Fibroblast of skin of right biceps (primary cell): ENCODE measurements at regions not wholly inside any gene's neighbourhood (a gene's known extent, or its start where the extent isn't known, plus 50 kb on each side); places are given as distances from the start of the nearest gene placed in this dataset.
"Not testable (repeated sequence)": the region's sequence is repeated elsewhere in the genome, so short reads cannot be mapped to it uniquely, and the experiment has no call there.

Experiments used
- DNase-seq: peaks from one replicate; pipeline ENCODE4 v3.0.0-alpha.2; 2013

DNA sequence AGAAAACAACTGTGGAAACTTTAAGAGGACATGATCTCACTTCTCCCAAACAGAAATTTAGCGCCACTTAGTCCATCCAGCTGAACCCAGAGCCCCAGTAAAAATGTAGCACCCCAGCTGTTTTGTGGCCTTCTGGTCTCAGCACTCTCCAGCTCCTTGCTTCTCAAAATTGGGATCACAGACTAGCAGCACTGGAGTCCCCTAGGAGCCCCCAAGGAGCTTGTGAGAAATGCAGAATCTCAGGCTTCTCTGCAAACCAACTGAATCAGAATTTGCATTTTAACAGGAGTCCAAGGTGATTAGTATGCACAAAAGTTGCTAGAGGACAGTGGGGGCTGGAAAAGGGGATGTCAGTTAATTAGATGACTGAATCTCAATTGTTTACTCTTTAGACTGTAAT is 89.8 kb upstream of the FIBIN start:
- DNase-seq: no peak

DNA sequence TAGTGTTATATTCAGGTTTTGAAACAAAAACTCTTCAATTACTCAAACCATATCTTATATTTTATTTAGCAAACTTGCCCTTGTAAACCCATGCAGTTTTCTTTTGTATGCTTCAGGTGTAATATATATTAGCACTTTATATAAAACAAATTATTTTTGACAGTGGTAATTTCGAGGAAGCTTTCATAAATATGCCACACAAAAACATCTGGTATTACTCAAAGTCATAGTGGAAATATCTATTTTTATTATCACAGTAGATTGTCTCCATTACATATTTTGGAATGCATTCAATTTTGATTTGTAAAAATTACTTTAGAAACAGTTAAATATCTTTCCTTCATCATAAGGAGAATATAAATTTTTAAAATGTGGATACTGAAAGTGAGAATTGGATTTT is 89.1 kb upstream of the FIBIN start:
- no peak for DNase-seq

DNA sequence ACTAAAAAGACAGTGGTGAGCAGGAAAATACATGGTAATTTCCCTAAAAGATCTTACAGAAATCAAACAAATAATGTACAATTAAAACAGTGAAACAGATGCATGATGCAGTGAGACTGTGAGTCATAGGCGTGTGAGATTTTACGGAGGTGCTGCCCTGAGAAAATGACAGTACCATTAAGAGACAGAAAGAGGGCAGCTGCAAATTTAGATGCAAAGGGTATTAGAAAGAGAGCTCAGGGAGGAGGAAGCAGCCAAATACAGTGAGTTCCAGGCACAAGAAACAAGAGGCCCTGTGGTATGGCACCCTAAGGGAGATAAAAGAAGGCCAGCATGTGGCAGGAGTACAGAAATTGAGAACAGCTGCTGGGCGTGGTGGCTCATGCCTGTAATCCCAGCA is 88.5 kb upstream of the FIBIN start:
- peak; percentile 52 for DNase-seq

DNA sequence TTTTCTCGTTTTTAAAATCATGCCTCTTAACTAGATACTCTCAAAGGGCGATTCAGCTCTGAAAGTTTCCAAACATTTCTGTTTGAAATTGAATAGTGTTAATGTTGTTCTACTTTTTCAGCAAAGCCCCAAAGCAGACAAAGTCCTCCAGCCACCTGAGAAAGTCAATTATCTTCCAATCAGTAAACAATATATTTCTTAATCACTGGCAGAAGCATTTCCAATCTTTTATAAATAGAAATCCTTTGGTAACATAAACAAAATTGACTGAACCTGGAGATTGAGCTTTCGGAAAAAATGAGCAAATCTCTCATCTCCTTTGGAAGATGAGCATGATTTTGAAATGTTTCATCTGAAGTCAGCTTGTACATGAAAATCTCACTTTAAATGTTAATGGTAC is 84.4 kb upstream of the FIBIN start:
- no peak for DNase-seq

DNA sequence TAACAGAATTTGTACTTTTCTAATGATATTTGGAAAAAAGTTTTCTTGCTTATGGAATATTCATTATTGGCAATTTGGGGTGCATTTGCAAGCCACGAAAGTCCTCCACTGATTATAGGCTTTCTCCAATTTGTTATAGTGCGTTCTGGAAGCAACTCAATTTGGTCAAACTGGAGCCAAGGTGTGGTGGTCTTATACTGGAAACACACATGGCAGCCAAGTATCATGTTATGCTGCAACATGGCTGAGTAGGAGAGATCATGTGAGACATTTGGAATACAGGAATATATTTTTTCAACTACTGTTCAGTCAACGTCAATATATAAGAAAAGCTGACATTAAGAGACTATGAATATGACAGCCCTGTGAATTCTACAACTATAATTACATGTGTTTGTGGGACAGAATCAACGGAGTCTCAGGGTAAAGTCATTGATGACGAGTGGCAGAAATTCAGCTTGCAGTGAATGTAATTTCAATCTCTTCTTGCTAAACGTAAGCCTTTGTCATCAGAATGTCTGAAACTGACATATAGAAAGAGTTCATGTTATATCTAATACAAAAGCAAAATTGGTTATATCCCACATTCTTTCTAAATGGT is 83.8 kb upstream of the FIBIN start:
- no peak for DNase-seq

DNA sequence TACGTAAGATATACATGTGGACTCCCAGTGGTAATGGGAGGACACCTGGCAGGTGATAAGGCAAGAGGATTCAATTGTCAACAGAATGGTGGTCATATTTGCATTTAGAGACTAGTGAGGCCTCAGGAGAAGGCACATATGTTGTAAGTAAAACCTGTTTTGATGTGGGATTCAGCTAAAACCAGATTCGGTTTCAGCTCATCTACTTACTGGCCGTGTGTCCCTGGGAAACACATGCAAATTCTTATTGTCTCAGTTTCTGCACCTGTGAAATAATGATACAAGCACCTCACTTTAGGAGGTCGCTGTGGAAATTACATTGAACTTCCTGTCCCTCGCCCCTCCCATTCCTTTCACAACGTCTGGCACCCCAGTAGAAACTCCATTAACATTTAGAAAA is 78.9 kb upstream of the FIBIN start:
- DNase-seq: no peak

DNA sequence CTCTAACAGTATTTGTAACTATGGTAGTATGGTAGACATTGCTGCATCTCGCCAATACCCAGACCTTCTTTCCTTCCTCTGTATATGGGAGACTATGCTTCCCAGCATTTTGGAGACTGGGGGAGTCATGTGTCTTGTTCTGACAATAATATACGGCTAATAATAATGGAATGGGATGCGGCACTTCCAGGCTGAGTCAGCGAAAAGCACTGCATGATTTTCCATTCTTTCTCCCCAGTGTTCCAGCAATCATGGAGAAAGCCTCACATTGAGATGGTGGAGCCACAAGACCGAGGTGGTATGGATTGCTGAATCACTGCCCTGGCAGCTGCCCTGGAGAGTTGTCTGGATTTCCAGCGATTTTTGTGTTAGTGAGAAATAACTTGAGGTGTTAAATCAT is 77.1 kb upstream of the FIBIN start:
- peak; percentile 22 for DNase-seq

DNA sequence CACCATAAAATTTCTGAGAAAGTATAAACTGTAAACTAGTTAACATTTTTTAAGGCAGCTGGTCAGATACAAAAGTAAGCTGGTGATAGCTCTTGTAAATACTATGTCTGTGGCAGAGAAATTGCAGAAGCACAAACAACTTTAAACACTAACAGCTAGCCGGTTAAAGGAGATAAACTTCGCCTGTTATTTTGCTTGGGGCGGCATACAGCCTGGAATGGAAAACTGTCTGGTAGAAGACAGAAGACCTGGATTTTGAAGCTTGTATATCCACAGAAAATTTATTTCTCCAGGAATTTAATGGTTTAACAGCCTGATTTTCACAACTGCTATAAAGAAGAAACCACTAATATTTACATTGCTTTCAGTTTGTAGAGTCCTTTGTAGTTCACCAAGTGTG is 65.3 kb upstream of the FIBIN start:
- DNase-seq: no peak

DNA sequence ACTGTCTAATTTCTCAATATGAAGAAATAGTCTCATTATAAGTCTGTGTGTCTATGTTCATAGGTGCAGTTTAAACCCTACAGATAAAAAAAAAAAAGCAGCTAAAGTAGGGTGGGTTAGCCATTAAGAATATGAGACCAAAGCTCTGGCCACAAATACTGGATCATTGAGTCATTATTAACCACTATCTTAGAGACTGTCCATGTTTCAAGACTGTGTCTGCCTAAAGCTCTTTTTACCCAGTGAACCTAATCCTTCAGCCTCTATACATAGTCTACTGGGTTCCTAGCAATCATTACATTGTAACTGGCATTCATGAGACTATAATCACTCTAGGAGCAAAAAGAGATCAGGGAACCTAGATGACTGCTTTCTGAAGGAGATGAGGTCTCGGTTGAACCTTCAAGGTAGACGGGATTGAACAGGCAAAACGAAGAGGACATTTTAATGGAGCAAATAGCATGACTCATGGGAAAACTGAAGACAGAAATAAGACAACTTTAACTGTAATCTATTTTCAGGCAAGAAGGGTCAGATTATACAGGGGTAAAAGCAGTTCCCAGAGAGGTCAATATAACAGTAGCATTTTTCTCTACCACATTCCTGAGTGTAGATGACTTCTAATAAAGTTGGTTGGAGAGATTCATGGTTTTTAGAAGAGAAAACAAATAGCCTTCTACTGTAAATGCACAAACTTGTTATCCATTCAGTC is 64.0 kb upstream of the FIBIN start:
- DNase-seq: no peak

DNA sequence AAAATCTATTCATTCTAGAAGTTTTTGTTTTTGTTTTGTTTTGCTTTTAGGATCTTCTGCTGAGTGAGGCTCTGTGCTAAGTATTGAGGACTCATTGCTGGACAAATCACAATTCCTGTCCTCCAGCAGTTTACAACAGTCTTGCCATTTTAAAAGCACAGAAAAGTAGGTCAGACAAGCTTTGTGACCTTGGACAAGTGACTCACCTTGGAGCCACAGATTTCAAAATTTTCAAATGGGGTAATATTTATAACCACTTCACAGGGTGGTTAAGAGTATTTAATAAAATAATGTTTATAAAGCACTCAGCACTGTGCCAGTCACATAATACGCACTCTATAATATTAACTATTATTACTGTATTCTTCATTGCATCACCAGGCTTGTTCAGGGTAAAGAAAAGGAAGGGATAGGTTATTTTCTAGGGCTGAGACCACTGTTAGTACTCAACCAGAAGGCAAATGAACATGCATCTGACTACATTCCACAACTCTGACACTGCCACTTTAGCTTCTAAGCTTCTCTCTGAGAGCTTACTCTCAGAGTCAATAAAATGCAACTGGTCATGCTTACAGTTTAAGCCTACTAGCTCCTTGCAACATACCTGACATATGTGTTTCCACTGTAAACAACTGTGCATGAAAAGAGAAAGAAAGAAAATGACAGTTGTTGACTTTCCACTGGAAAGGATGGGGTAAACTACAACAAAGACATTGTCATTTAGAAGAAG is 63.2 kb upstream of the FIBIN start:
- DNase-seq: peak; percentile 77

DNA sequence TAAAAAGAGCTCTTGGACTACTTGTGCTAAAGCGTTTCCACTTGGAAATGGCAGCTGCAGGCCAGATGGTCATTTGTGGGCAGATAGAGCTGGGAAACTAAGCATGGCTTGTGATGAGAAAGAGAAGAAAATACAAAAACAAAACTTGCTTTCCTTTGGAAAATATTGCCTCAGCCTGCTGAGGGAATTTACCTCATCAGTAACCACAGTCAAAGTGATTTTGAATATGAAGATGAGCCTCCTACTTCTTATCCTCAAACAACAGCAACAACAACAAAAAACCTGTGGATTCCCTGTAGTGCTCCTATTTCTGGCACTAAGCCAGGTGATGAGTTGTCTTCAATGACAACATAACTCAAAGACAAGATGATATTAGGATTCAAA is 62.7 kb upstream of the FIBIN start:
- peak; percentile 51 for DNase-seq

DNA sequence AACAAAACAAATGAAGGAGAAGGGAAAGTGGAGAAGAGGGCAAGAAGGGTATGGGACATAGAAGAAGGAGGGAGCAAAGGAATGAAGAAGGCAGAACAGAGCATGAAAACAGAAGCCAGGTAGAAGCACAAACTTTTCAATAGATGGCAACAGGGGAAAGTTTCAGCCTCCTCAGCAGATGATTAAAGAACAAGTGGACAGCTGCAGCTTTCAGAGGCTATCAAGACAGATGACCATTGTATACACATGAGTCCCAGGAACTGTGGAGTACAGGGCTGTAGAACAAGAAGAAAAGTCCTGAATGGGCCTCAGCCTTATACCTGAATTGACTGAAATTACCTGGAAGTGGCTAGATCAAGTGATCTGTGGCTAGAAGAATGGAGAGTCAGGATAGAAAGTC is 62.0 kb upstream of the FIBIN start:
- DNase-seq: no peak

DNA sequence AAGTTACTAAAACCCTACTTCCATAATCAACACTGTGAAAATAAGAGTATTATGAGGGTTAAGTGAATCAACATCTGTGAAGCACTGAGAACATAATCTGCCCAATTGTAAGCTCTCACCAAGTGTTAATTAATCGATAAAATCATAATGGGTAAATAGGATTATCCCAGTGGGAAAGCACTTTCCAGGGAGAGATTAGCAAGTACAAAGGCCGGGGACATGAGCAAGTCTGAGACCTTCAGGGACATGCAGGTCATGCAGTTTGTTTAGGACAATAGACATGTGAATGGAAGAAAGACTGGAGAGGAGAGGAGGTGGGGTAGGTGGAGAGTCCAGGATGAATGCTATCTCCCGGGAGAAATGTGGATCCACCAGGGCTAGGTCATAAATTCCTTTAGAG is 57.8 kb upstream of the FIBIN start:
- no peak for DNase-seq

DNA sequence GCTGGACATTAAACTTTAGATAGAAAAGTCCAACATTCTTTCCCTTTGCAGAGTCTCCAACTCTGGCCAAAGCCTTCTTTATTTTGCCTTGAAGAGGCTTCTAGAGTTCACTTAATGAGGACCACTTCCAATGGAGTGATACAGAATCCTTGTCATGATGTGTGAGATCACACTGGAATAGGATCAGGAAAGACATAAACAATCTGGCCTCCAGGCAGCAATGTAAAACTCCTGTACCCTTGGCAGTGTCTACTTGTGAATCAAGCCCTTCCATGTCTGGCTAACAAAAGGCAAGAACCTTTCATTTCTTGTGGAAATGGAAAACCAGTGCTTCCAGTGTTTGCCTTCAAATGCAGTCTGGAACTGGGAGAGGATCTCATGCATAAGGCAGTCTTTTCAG is 56.5 kb upstream of the FIBIN start:
- no peak for DNase-seq

DNA sequence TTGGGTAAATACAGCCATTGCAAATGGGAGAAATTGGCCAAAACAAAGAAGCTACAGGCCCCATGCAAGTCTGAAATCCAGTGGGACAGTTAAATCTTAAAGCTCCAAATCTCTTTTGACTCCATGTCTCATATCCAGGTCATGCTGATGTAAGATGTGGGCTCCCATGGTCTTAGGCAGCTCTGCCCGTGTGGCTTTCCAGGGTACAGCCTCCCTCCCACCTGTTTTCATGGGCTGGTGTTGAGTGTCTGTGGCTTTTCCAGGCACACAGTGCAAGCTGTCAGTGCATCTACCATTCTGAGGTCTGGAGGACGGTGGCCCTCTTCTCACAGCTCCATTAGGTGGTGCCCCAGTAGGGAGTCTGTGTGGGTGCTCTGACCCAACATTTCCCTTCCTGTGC is 53.4 kb upstream of the FIBIN start:
- DNase-seq: not testable (repeated sequence)

DNA sequence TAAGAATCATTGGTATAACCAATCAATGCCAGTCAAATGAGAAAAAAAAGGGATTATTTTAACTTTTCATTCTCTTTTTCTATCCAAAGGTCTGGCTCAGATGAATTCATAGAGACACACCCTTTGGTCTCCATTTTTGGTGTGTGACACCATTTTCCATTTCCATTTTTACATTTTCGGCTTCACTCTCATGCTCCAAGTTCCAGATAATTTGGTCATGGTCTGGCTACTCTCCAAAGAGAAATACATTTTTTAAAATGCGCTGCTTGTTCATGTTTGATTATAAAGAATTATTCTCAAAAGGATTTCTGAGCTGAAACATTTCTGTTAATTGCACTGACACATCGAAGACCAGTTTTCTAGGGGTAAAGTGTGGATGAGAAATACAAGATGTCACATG is 51.6 kb upstream of the FIBIN start:
- DNase-seq: no peak

DNA sequence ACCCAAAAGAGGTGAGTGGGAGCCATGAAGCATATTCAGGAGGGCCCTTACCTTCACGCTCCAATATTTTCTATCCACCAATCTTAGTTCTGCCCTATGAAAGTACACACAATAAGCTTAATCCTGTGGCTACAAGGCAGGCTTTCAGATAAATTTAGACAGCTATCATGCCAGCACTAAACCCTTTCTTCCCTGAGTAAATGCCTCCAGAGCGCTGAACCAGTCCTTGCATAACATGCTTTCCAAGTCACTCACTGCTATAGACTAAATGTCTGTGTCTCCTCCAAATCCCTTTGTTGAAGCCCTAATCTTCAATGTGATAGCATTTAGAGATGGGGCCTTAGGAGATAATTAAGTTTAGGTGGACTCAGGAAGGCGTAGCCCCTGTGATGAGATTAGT is 50.3 kb upstream of the FIBIN start:
- DNase-seq: no peak
